Left forelimb (tissue), 1 donor: ENCODE measurements at regions not wholly inside any gene's neighbourhood (a gene's known extent, or its start where the extent isn't known, plus 50 kb on each side); places are given as distances from the start of the nearest gene placed in this dataset.

Source experiments
- DNase-seq: peaks from one replicate; pipeline ENCODE4 v3.0.0-alpha.2; 2018; ENCODE audit warnings: low spot score

DNA sequence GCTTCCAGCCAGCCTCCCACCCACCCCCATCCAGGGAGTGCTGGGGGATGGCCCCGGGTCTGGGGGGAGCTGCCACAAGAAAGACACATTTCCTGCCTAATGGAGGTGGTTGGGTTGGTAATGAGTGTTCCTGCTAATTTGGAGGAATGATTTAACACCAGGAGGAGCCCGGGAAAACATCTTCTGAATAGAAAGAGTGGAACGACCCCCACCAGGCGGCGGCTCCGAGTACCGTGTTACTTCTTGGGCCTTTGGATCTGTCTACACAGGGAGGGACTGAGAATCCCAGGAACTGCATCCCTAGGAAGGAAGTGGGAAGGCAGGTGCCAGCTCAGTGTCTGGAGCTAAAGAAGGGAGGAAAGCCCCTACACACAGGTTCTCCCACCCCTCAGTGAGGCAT, 64.6 kb downstream of the TSPAN17 start:
- DNase-seq, result no peak

DNA sequence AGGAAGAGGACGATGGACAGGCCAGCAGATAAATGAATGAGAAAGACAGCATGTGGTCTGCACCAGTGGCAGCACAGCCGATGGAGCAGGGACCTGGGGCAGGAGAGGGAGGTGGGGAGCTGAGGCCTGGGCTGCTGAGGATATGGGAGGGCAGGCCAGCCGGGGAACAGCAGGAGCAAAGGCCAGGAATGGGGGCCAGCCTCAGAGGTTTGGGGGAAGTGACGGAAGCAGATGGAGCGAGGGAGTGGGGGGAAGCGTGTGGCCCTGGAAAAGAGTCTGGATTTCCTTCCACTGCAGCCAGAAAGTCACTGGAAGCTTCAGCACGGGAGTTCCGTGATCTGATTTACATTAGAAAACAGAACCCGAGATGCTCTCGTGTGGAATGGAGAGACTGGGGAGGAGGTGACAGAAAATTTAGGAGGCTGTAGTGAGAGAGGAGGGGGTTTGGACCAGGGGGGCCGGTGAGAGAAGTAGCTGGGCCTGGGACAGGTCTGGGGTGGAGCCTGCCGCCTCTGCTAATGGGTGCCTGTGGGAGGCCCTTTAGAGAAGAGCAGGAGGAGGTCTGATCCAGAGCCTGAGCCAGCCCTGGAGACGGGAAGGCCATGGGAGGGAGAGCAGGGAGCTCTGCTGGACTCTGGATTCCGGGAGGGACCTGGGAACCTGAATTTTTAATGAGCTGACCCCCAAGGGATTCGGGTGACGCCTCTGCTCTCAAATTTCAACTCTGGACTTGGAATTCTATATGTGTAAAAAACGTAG, 65.4 kb downstream of the TSPAN17 start:
- DNase-seq, result no peak

DNA sequence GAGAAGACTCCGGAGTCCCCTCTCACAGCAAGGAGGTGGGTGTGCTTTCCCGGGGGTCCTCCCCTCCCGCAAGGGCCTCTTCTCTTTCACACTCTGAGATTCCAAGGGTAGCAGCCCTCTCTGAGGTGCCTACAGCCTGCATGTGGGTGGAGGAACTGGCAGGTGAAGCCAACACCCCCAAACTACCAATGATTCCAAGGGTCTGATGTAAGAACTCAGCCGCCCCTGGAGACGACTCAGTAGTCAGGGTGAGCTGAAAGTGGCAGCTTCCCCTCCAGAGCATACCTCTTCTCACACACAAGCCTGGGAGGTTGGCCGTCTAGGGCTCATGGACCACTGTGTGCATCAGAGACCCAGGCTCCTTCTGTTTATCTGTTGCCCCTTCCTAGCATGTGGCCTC, 66.1 kb downstream of the TSPAN17 start:
- DNase-seq, result no peak

DNA sequence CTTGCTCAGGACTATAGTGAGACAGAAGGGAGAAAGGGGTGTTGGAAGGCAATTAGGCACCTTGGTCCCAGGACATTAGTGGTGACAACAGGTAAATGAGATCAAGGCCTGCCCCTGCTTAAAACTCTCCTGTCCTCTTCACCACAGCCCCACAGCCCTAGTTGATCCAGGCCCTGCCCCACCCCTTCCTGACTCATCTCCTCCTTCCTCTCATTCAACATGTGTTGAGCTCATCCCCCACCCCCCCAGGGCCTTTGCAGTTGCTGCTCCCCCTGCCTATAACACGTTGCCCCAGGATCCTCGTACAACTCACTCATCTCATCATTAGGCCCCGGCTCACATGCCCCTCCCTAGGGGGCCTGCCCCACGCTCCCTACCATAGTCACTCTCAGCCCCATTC, 66.8 kb downstream of the TSPAN17 start:
- DNase-seq, result no peak

DNA sequence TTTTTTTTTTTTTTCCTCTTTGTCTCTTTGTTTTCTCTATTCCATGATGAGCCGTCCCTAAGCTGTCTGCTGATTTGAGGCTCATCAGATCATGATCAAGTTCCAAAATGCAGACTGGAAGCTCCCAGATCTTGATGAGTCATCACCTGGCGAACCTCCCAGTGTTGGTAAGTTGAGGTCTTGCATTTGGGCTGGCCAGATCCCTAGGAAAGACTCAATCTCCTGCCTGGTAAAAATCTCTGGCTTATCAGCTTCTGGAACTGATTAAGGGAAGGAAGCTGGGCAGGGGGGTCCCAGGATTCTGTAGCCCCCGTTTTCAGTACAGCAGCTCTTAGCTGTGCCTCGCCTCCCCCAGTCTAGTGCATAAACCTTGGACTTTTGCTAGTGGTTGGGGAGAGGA, 69.0 kb downstream of the TSPAN17 start:
- DNase-seq, result no peak

DNA sequence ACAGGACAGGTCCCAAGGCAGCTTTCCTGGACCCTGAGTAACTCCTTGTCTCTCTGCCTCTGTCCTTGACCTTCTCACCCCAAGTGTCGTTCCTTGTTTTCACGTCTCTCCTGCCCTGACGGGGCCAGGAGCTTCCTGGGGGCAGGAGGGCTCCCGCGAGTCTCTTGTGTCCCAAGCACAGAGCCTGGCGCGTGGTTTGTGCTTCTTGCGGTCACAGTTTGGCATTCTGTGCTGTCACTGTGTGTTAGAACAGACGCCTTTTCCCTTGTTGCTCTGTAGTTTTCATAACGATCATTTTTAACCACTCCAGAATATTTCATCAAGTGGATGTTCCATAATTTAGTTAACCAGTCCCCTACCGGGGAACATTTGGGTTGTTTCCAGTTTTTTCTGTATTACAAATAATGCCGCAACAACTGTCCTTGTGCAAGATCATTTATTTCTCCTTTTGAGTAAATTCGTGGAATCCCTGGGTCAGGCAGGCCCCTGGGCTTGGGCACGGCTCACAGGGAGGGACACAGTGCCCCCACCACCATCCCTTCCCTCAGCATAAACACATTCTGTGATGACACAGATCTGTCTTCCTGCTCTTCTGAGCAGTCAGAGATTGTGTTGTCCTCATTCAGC, 71.9 kb downstream of the TSPAN17 start:
- DNase-seq, result no peak

DNA sequence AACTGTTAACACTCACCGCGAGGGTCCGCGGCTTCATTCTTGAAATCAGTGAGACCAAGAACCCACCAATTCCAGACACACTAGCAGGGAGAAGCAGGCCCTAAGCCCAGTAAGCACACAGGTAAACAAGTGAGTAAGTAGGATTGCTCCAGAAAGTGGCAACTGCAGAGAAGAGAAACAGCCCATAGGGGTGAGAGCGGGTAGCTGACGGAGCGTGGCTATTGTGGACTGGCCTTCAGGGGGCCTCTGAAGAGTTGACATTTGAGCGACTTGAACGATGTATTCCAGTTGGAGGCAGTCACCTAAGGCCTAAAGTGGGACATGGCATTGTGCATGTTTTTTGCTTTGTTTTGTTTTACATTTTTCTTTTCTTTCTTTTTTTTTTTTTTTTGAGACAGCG, 74.2 kb downstream of the TSPAN17 start:
- no peak for DNase-seq

DNA sequence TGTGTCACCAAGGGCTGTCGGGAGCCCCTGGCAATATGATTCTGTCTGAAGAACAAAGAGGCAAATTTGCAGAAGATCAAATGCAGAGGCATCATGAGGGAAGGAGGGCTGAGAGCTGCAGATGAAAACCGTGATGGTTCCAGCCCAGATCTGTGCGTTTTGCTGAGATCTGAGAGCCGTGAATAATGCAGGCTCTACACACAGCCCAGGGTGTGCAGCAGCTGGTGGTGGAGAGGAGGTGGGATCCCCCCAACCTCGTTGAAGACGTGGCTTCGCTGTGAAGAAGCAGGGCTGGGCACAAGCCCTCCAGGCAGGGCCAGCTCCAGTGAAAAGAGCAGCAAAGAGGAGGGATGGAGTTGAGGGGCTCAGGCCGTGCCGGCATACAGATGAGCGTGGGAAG, 75.5 kb downstream of the TSPAN17 start:
- no peak for DNase-seq

DNA sequence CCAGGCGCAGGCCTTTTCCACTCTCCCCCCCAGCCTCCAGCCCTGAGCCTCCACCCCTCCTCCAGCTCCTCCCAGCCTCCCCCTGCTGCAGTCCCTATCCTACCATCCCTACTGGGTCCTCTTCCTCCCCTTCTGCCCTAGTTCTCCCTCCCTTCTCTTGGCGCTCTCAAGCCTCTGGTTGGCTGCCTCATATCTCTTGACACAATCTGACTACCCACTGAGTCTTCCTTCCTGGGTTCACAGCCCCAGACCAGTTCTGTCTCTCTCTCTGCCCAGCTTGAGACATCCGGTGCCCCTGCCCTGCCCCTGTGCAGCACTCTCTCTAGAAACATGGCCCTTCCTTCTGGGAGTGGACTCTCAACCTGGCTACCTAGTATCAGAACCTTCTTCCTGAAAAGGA, 76.2 kb downstream of the TSPAN17 start:
- DNase-seq, result no peak

DNA sequence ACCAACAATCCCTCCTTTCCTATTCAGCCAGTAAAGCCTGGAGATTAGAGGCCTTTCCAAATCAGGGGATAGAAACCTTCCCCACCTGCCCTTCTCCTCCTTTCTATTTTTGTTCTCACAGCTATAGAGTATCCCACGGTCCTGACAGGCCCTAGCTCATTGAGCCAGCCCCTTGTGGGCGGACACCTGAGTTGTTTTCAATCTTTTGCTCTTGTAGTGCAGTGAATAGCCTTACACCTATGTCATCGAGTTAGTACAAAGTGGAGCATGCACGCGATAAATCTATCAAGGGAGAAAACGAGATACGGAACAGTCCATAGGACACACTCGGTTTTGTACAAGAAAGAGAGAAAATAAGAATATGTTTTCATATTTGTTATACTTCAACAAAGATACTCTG, 77.2 kb downstream of the TSPAN17 start:
- DNase-seq, result no peak

DNA sequence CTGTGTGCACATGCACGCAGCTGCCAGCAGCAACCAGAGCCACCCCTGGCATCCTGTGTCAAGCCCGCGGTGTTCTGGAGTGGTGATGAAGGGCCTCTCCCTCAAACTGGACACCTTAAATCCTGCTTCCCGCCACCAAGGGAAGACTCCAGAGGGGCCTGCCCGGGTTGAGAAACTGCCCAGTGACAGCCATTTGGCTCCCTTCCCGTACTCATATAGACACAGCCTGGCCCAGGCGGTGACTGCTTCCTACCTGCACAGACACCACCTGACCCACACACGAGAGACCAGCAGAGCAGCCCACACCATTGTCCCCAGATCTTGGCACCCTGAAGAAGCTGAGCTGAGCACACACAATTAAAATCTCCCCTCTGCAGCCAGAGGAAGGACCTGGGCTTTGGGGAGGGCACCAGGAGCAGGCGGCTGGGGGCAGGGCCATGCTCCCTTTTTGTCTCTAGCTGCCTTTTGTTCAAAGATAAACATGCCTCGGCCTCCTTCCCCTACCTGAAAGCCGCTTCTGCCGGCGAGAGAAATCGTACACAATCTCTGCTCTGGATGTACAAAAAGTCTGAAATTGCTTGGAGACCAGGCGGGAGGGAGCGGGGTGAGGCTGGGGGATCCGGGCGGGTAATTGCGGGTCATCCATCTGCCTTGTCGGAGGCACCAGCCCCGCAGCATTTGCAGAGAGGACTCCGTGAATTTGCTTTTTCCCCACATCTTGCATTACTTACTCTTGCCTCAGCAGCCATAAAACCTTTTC, 78.4 kb downstream of the TSPAN17 start:
- DNase-seq, result no peak

DNA sequence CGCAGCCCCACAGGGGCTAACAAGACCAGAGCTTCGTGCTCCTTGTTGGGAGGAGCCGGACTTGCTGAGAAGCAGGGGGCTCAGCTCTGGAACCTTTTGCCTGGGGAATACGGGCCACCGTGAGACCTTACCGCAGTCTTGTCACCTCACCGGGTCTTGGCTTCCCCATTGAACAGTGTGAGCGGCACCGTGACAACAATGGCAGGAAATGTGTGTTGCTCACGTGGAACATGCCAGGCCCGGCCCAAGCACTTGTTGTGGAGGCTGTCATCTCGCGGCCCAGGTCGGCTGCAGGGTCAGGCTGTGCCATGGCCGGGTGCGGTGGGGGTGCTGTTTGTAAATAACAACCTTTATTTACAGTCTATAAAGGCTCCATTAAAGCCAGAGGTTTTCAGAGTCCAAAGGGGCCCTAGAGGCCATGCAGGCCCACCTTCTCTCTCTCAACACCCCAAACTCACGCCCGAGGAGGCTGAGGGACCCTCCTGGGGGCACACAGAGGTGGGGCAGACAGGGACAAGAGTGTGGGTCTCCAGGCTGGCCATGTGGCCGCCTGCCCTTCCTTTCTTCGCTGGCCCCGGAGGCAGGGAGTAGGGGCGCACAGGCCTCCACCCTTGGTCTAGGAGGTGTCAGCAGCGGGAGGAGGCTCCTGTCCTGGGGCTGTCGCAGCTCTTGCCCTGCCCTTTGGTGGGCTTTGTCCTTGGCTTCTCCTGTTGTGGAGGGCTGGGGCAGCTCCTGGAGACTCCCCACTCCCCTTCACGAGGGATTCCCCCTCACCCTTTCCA, 79.7 kb downstream of the TSPAN17 start:
- no peak for DNase-seq

DNA sequence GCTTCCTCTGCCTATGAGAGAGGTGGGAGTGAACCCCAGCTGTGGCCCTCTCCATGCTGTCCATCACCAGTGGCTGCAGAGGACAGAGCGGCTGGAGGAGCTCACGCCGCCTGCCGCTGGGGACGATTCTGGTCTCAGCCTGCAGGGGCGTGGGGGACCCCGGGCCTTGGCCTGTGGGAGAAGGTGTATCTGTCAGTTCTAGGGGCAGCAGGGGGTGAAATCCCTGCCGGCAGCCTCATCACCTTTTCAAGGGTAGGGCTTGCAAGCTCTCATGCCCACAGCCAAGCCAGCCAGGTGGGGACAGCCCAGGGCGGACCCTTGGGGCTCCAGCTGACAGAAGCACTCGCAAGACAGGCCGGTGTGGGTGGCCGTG, 80.2 kb downstream of the TSPAN17 start:
- no peak for DNase-seq

DNA sequence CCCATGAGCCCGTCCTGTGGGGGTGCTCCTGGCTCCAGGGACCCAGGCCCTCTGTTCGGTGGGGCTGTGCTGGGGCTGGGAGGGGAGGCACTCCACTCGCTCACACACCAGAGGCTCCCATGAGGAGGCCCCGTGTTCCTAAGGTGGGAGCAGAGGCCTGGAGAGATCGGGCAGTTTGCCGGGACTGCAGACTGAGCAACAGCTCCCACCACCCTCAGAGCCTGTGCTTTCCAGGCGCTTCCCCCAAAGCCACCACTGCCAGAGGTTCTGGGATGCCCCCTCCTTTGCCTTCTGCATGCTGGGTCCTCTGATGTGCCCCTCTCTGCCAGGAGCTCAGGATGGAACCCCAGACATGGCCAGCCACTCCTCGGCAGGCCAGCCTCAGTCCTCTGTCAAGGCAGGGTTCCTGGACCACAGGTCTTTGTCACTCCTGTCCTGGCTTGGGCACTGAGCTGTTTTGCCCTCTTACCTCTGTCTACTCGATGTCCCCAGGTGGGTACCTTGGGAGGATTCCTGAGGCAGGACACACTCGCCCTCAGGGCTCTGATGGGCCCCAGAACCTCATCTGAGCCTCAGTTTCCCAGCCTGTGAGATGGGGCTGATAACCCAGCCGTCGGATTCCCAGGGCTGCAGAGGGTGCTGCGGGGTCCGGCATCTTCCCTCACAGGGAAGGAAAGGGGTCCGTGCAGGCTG, 80.8 kb downstream of the TSPAN17 start:
- DNase-seq, result no peak

DNA sequence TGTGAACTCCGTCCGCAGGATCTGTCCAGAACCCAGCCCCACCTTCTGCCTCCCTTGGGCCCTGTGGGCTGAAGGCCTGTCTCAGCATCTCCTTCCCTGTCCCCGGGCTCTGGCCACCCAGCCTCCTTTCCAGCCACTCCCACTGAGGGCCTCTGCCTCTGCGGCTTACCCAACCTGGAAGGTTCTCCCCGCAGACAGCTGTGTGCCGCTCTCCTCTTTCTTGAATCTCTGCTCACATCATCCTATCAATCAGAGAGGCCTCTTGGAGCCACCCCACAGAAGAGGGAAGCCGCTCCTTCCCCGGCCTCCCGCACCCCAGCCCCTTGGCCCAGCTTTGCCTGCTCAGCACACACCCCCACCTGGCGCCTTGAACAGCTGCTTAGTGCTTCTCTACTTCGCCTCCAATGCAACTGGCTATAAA, 81.5 kb upstream of the UNC5A start:
- no peak for DNase-seq

DNA sequence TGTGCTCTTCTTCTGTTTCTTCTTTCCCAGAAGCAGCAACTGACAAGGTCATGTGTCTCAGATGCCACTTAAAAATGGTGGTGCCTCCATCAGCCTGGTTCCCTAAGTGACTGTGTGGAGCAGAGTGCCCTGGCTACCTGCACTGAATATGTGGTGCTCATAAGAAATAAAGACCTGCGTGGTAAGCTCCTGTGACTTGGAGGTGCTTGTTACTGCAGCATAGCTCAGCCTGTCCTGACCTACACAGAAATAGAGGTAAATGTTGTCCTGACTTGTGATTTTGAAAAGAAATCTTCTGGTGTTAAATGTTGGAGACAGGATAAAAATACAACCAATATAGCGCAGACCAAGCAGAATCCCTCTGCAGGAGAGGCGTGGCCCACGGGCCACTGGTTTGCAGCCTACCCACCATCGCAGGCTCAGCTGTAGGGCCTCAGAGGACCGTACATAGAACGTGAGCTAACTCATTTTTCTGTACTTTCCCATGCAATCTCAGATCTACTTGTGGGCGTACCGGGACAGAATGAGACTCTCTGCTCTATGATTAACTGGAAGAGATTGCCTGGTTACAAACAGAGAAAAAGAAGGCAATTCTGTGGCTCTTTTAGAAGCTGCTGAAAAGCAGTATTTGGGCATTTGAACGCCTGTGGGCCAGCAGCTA, 79.4 kb upstream of the UNC5A start:
- no peak for DNase-seq

DNA sequence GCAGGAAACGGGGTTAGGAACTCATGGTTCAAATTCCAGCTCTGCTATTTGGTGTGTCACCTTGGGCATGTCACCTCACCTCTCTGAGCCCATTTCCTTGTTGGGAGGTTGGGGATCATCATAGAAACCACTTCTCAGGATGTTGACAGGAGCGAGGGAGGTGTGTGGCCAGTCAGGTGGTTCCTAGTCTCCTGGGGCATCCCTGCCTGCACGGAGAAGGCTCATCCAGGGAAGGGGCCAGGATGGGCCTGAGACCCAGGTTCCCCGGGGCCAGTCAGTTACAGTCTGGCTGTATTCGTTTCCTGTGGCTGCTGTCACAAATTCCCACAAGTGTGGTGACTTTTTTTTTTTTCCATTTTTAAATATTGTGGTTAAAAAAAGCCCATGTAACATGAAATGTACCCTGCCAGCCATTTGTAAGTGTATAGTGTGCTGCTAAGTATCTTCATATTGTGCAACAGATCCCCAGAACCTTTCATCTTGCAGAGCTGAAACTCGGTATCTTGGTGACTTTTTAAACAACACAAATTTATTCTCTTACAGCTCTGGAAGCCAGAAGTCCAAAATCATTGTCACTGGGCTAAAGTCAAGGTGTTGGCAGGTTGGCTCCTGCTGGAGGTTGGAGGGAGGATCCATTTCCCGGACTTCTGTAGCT, 78.7 kb upstream of the UNC5A start:
- DNase-seq, result no peak

DNA sequence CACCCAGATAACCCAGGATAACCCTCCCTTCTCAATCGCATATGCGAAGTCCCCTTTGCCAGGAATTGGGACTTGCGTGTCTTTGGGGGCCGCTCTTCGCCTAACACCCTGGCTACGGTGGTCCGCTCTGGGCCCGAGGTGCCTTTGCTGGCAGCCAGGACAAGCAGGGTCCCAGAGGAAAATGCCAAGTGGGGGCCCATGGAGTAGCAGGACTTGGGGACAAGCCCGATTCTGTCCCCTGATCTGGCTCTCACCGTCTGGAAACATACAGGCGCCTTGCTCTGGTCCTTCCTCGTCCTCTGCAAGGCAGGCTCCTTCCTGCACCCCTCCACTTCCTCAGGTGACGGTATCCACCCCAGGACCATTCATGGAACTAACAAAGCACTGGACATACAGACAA, 78.1 kb upstream of the UNC5A start:
- DNase-seq, result peak; percentile 22

DNA sequence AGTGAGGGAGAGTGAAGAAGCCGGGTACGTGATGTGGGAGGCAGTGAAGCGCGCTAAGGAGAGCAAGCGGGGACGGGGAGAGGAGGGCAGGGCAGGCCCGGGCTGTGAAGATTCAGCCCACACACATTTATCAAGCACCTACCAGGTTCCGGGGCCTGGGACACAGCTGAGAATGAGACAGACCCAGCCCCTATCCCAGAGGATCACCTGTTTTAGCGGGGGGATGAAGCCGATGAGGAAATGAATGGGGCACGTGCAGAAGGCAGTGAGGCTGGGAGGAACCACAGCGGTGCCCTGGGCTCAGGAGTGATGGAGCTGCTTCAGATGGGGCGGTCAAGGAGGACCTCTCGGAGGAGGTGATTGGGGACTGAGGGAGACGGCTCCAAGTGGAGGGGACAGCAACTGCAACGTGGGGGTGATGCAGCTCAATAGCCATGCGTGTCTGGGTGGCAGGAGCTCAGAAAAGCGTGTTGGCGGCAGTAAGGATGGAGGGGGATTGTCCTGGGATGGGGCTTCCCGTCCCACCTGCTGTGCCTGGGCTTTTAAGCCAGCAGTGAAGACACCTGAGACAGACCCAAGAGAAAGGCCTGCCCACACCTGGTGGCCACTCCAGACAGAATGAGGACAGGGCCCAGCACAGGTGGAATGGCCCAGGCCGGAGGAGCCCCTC, 77.5 kb upstream of the UNC5A start:
- DNase-seq, result peak; percentile 25
